HG03575 (cell line): ENCODE measurements at regions not wholly inside any gene's neighbourhood (a gene's known extent, or its start where the extent isn't known, plus 50 kb on each side); places are given as distances from the start of the nearest gene placed in this dataset.

Experiments used
- ATAC-seq: cut with Tn5 transposase; IDR thresholded peaks from one replicate; pipeline ENCODE4 v1.9.1; 2021; ENCODE audit not compliant: unreplicated experiment, insufficient number of reproducible peaks, low FRiP score; ENCODE audit errors: extremely low read depth

DNA sequence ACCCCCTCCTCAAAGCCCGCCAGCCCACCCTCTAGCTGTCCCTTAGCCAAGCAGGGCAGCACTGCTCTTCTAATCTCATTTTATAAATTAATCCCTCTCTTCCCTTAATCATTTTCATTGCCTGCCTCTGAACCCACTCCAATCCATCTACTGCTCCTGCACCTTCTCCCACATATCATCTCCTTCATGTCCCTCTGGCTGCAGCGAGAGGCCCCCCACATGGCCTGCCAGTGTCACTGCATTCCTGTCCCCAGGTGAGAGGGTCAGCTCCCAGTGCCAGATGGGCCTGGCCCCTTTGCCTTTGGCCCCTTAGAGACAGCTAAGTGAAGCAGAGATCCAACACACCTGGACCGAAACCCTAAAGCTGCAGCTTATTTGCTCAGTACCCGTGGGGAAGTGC is 79.4 kb downstream of the PJA1 start:
- ATAC-seq = no peak

DNA sequence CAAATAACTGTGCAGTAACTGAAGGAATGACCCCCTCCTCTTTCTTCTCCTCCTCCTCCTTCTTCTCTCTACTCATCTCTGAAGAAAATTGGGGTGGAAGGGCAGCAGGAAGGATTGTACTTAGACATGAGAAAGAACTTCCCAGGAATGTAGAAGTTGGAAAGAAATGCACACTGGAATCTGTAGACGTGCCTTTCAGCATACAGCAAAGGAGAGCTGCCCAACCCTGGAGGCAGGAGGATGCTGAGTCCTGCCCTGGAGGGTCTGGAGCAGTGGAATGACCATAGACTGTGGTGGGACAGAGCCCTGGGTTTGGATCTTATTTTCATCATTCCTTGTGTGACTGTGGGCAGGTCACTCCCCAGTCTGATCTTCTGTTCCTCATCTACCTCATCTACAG is 80.1 kb downstream of the PJA1 start:
- no peak for ATAC-seq

DNA sequence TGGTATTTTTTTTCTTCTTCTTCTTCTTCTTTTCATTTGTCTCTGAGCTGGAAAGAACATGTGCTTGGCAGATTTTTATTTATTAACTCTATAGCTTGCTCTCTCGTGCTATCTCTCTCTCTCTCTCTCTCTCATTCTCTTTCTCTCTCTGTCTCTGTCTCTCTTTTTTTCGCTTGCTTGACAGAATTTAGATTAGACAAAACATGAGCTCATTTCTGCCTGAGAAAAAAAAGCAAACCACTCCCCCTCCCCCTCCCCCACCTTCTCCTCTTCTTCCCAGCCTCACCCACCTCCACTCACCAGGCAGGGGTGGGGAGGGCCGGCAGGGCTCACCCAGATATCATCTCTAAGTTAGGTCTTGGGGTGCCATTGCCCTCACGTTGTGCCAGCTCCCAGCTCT is 81.5 kb downstream of the PJA1 start:
- ATAC-seq = no peak

DNA sequence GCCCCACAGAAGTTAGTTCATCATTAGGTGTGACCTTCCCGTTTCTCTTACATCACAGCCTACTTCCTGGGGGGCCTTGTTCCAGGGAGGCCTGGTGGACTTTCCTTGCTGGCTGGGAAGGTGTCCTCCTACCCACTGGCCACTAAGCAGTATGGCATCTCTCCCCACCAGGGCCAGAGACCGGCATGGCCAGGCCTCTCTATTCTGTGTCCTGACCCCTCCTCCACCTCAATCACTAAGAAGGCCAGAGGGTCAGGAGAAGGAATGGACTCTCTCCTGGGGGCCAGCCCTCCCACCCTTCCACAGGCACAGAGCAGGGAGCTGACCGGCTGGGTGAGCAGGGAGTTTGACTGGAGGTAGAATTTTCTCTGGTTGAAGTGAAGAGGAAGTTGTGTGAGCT is 81.9 kb downstream of the PJA1 start:
- ATAC-seq = no peak

DNA sequence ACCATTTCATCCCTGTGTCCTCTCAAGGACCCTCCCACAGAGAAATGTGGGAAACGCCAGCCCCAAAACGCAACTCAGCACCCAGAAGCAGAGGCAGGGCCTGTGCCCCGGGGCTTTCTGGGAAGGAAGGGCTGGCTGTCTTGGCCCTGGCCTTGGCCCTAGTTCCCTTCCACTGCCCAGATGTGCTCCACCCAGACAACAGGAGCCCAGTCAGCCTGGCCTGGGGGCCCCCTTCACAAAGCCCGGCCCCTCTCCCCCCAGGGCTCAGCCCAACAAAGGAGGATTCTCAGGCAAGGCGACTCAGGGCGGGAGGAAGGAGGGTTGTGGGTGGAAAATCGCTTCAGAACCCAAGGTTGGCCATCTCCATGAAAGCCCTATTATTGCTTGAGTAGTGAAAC is 82.5 kb downstream of the PJA1 start:
- no peak for ATAC-seq

DNA sequence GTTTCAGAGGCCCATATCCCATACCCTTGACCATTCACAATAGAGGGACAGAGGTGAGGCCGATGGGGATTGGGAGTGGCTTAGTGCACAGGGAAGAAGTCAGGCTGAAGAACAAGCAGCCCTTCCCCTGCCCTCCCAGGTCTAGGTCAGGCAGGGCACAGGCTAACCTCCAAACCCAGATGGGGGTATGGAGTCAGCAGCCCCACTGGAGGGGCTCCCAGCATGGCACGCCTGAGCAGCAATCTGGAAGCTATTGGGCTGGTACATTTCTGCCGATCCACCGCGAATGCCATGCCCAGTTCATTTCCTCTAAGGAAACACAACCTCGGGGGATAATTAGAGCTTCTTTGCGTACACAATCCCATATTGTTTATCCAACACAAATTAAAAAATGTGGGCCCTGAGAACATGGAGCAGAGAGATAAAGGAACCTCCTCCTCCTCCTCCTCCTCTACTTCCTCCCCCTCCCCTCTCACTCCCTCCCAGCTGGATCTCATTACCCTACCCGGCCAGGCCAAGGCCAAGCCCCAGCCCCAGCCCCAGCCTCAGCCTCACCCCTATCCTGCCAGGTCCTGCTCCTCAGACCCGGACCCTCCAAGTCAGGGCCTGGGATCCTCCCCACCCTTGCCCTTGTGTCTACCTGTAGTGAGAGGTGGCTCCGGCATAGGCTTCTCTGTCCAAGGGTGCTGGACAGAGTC is 83.0 kb downstream of the PJA1 start:
- no peak for ATAC-seq

DNA sequence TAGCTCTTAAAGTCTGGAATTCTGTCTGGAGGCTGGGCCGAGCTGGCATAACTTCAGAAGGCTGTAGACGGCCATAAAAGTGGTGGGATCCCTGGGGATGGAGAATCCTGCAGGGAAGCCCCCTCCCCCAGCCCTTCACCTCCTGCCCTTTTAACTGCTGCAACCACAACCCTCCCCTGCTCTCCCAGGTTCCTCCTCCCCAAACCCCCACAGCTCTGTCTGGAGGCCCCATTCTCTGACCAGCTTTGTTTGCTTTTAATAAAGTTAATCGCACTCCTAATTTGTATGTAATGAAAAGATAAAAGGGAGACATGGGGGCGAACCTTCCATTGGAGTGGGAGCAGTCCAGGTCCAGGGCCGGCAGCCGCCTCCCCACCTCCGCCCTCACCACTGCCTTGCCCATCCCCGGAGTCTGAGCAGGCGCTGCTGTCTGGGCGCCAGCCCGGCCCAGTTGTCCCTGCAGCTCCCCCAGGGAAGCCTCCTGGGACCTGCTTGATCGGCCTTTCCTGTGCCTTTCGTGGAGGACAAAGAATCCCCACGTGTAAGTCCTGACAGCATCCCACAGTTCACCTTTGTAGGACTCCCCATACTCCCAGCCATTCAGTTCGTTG is 84.3 kb downstream of the PJA1 start:
- no peak for ATAC-seq

DNA sequence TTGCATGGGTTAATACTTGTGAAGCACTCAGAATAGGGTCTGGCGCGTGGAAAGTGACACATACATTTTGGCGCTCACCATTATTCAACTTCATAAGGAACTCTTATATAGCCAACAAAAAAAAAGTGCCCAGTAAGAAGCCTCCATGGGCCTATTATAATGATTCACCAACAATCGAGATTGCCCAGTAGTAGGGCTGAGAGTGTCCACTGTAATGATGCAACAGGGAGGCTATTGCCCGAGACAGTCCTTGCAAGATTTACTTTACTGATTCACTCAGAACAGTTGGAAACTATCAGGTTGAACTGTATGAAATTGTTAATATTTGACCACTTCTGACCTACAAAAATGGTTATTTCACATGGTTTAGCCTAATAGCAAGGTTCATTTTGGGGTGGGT is 86.0 kb downstream of the PJA1 start:
- no peak for ATAC-seq

DNA sequence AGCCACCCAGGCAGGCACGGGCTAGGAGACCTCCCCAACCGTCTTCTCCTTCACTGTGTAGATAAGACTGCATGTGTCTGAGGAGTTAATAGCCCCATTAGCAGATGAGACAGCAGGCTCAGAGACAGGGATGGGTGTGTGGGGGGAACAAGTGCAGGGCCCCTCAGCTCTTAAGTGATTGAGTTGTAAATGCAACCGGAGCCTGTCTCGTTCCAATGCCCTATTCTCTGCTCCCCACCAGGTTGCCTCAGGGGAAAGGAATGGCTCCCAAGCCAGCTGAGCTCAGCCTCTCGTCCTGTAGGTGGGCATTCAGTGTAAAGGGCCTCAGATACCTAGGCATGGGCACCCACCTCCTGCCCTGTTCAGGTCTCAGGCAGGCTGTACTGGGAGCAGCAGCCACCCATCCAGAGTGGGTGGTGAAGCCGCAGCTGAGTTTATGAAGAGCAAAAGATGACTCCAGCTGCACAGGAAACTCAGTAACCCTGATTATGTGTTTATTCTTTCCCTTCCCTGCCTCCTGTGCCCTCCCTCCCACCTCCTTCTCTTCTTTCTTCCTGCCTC is 87.3 kb downstream of the PJA1 start:
- no peak for ATAC-seq

DNA sequence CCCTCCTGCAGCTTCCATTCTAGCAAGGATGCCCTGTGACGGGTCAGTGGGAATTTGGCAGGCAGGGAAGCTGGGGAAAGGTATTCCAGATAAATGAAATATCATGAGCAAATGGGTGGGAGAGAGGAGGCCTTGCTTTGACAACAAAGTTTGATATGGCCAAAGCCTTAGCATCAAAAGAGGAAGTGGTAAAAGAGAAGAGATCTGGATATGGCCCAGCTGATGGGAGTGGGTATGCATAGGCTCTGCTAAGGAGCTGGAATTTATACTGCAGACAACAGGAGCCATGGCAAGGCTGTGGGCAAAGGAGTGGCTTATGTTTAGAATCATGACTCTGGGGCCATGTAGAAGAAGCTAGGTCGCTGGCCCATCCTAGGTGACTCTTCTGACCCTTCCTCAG is 89.2 kb downstream of the PJA1 start:
- ATAC-seq = no peak

DNA sequence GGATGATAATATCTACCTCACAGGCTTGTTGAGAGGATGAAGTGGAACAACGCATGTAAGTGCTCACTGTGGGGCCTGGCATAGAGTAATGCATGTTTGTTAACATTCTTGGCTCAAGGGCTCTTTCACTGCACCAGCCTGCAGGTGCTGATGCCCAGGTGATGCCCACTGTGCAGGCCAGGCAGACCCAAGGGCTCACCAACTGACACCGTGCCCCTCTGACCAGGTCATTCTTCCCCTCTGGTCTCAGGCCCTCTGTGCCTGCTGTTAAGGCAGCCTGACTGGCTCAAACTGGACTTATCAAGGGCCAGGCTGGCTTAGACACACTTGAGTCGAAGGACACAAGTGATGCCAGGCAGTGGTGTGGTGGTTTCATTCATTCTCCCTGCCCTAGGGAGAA is 90.5 kb downstream of the PJA1 start:
- ATAC-seq = no peak

DNA sequence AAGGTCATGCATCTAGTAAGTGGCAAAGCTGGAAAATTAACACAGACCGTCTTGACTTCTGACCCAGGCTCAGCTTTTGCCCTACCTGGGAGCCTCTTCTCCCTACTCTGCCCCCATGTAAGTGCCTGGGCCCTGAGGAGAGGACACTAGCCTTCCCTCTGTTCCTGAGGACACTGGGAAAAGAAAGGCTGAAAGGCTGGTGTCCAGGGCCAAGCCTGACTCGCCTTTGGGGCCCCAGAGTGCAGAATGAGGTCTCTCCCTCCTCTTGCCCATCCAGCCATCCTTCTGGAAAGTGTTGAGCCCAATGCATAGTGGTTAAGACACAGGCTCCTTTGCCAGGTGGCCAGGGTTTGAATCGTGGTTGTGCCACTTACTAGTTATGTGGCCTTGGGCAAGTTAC is 91.5 kb downstream of the PJA1 start:
- no peak for ATAC-seq

DNA sequence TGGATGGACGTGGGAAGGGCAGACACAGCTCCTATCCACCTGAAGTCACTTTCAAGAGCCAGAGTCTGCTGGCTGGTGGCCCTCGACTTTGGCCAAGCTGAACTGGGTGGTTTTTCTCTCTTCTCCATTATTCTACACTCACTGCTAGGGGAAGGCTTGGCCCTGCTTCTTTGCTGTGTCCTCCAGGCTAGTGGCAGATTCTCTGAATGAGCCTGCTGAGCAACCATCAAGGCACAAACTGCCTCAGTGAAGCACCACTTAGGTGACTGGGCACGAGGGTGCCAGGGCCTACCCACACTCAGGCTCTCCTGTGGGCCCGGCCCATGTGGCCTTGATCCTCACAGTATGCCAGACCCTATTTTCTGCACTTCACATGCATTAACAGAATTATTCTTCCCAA is 92.0 kb downstream of the PJA1 start:
- ATAC-seq = no peak

DNA sequence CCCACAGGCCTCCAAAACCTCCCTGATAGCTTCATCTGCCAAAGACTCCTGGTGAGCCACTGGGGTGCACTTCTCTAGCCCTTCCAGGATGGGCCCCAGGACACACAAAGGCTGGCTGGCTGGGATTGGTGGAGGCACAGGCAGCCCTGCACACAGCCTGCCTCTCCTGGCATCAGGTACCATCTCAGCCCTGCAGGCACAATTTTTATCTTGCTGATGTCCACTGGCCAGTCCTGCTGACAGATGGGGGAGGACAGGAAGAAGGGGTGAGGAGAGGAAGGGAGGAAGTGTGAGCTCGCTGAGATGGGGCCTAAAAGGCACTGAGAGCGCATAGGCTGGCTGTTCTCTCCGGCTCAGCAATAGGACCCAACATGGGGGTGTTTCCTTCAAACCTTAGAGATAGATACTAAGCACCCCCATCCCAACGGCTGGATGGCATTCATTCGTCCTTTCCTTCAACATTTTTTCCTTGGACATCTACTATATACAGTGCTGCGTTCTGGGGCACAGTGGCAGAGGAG is 92.7 kb downstream of the PJA1 start:
- ATAC-seq = no peak

DNA sequence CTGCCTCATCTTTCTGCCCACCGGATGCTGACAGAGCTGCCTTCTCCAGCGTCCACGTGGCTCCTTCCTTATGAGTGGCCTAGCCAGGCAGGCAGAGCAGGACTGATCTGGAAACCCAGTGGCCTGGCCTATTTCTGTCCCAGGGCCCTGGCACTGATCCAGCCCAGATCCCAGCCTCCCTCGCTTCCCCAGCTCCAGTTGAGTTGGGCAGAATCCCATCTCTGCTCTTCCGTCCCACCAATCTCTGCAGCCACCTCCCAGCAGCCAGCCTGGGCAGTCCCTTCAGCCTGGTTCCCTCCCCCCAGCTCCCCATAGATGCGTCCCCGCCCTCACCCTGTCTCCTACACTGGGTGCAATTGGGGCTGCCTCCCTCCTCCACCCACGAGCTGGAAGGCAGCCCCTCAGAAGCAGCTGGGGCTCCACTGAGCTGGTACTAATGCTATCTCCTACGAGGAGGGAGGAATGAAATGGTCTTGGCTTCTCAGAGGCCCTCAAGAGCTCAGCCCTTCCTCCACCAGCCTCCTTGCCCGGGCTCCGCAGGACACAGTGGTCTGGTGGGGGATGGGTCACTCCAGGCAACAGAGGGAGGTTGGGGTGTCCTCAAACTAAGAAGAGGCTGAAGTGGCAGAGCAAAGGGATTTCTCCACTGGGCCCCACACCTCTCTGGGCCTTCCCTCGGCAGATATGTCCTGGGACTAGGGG is 94.2 kb downstream of the PJA1 start:
- no peak for ATAC-seq

DNA sequence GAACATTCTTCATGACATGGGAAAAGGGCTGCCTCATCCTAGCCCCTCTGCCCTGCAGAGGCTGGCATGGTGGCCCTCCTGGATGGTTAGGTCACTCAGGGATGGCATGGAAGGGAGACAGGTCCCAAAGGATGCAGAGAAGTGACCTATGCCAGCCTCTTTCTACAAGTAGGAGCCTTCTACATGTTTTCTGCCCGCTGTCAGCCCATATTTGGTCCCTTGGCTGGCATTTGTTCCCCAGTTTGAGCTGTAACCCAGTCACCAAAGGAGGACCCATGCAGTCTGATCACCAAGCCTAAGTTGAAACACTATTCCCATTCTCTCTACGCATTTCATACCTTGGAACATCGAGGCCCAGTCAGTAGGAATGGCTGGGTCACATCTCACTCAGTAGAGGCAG is 95.4 kb downstream of the PJA1 start:
- ATAC-seq = no peak

DNA sequence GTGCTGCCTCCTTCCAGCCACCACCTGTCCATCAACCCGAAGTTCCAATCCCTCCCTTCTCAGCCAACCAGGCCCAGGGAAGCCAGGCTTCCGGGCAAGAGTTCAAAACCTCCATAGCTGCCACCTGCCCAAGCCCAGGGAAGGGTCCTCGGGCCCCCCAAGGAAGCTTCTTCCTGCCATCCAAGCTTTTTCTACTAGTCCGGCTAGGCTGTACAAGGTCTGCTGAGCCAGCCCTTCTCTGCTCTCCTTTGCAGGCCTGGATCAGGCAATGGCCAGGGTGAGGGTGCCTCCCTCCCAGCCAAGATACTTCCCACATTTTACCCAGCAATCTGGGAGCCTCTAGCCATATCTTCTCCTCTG is 96.2 kb downstream of the PJA1 start:
- ATAC-seq = no peak

DNA sequence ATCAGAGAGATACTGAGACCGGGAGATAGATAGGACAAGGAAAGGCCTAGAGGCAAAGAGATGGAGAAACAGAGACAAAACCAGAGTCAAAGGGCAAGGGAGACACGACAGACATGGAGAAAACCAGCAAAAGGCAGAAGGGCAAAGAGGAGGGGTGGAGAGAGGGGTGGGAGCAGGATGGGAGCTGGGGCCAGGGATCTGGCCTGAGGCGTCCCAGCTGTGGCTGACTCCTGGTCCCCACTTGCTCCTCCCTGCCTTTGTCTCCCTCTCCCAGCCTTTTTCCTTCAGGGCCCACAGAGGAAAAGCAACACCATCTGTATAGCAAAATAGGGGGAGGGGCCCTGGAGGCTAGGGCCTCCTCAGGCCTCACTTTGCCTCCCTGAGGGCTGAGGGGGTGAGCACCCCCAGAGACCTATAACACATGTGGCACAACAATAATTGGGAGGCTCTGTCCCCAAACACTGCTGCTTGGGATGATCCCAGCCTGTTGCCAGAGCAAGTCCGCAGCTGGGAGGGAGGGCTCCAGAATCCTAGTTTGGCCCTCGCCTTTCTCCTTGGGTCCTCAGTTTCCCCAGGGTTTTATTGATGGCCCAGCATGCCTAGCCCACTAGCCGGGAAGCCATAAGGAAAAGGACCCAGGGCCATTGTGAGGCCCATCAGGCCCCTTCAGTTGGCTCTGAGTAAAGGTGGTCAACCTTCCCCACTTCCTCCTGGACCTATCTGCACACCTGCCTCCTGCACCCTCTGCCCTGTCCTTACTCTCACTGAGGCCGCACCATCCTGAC is 96.8 kb downstream of the PJA1 start:
- no peak for ATAC-seq

DNA sequence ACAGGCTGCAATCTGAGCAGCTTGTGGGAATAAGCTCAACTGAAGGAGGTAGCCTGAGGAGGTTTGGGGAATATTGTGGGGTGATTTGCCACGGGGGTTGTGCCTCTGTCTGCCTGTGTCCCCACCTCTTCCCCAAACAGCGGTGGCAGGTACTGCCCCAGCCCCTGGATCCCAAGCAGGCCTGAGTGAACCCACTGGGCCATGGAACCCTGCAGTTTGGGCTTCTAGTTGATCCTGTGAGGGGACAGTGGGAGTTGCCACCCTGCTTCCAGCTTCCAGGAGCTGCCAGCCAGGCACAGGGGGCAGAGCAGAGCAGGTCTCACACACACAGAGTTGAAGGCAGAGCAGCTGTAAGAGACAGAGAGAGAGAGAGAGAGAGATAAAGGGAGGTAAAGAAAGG is 97.4 kb downstream of the PJA1 start:
- no peak for ATAC-seq
